Lower leg skin (tissue), 4 donors: ENCODE measurements at regions not wholly inside any gene's neighbourhood (a gene's known extent, or its start where the extent isn't known, plus 50 kb on each side); places are given as distances from the start of the nearest gene placed in this dataset.
"Not testable (repeated sequence)": the region's sequence is repeated elsewhere in the genome, so short reads cannot be mapped to it uniquely, and the experiment has no call there.

Source experiments
- DNase-seq, 2 donors: peaks; one replicate each; pipeline ENCODE4 v3.0.0-alpha.2; 2019; ENCODE audit warnings: low spot score in 2 of 2
- H3K4me3 ChIP-seq: fragments of 200-600 bp; sonication (generic); 2 replicates; pipeline ENCODE4 v1.5.1; 2017; ENCODE audit warnings: mild to moderate bottlenecking, low read depth; ENCODE audit not compliant: poor library complexity, severe bottlenecking
- CTCF ChIP-seq, 3 donors: fragments of 450-650 bp; IDR thresholded peaks; one replicate each; pipeline ENCODE4 v1.5.1; 2016; ENCODE audit warnings: antibody characterized with exemption in 3 of 3, mild to moderate bottlenecking in 3 of 3, moderate library complexity in 2 of 3
- POLR2A ChIP-seq, 2 donors: fragments of 450-650 bp; IDR thresholded peaks; one replicate each; pipeline ENCODE4 v1.6.1; 2016 to 2017; ENCODE audit warnings: antibody characterized with exemption in 2 of 2, mild to moderate bottlenecking in 1 of 2, moderate library complexity in 1 of 2
- WGBS, 2 donors: methylation state at CpG; one replicate each; pipeline ENCODE4 v1.1.5; 2018; 5-methylcytosine and 5-hydroxymethylcytosine counted together
- intact Hi-C: fragments of 100-400 bp; cut with DNase I; formaldehyde crosslinking; loops from one replicate; pipeline ENCODE4 v1.15.0; 2023; ENCODE audit warnings: low total_unique reads

DNA sequence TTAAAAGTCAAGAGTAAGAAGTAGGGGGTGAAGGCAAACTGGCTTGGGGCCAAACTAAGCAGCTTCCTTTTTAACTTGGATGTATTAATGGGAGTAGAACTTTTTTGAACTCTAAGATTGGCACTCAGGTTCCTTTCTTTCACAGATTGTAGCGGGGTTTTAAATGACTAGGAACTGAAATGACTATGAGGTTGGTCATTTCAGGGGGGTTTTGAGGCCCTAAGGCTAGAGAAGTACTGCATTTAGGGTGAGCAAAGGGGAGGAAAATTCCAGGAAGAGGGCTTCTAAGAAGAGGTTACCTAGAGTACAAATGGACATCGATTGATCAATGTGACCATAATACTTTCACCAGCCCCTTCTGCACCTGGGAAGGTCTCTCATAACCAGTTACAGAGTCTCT lies 381.8 kb downstream of the MLLT3 start:
- 87 to 95% methylated on average over 2 of the region's 2 CpGs for WGBS, 2 donors
- intact Hi-C loops: no loop called here
- TF ChIP-seq CTCF (IDR thresholded peaks at IDR 0.05) (no peak), POLR2A (IDR thresholded peaks at IDR 0.05) (no peak)
- no peak for DNase-seq
- no peak overlapping the region for H3K4me3 ChIP-seq

DNA sequence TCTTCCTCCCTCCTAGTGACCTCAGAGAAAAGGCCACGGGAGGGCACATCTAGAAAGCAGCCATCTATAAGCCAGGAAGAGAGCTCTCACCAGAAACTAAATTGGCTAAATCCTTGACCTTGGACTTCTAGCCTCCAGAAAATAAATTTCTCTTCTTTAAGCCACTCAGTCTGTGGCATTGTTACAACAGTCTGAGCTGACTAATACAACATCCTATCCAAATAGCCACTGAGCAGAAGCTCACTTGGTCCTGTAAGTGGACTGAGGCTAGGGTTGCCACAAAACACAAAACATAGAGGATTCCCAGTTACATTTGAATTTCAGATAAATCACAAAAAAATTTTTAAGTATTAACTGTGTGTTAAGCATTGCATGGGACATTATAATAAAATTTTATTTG lies 383.4 kb downstream of the MLLT3 start:
- WGBS, 2 donors: 73 to 88% methylated on average over 1 of the region's 1 CpG
- DNase-seq: no peak
- TF ChIP-seq POLR2A (IDR thresholded peaks at IDR 0.05) (no peak), CTCF (IDR thresholded peaks at IDR 0.05) (no peak)
- H3K4me3 ChIP-seq: no peak overlapping the region
- intact Hi-C loops: no loop called here

- no peak overlapping the region for H3K4me3 ChIP-seq
- no peak for TF ChIP-seq CTCF (IDR thresholded peaks at IDR 0.05)
- no peak for TF ChIP-seq POLR2A (IDR thresholded peaks at IDR 0.05)
- DNase-seq: no peak
- intact Hi-C loops: no loop called here
- 63 to 93% methylated on average over 1 of the region's 1 CpG for WGBS, 2 donors
These were observed 384.6 kb downstream of the MLLT3 start for GRCh38 chr9:20237686-20238085.

DNA sequence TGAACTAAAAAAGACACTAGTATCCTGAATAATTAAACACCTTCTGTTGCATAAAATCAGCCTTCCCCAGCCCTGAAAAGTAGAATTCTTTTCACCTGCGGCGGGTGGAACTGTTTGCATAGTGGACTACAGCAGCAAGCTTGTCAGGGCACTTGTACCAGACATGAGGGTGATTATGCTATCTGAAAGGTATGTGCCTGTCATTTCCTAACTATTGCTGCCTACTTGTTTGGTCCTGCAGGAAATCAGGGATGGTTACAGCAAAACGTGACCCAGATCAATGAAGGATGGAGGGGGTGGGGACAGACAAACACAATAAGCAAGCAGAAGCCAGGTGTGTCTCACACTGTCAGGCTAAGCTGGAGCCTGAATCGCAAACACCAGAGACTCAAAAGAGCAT lies 385.6 kb downstream of the MLLT3 start:
- DNase-seq: no peak
- WGBS, 2 donors: 47 to 51% methylated on average over 4 of the region's 4 CpGs
- H3K4me3 ChIP-seq: no peak overlapping the region
- intact Hi-C loops: no loop called here
- TF ChIP-seq CTCF (IDR thresholded peaks at IDR 0.05): no peak
- TF ChIP-seq POLR2A (IDR thresholded peaks at IDR 0.05): no peak

DNA sequence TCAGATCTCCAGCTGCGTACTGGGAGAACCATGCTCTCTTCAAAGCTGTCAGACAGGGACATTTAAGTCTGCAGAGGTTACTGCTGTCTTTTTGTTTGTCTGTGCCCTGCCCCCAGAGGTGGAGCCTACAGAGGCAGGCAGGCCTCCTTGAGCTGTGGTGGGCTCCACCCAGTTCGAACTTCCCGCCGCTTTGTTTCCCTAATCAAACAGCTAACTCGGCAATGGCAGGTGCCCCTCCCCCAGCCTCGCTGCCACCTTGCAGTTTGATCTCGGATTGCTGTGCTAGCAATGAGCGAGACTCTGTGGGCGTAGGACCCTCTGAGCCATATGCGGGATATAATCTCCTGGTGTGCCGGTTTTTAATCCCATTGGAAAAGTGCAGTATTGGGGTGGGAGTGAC lies 387.1 kb downstream of the MLLT3 start:
- intact Hi-C loops, H3K4me3 ChIP-seq, DNase-seq: not testable (repeated sequence)
- 94% methylated on average over 11 of the region's 11 CpGs for WGBS, 2 donors

GRCh38 chr9:20228096-20228495 lies 394.2 kb downstream of the MLLT3 start:
- DNase-seq: no peak
- WGBS, 2 donors: 88% methylated on average over 2 of the region's 2 CpGs
- intact Hi-C loops: no loop called here
- H3K4me3 ChIP-seq: no peak overlapping the region
- TF ChIP-seq POLR2A (IDR thresholded peaks at IDR 0.05) (no peak), CTCF (IDR thresholded peaks at IDR 0.05) (no peak)
